ENCODE measurements at regions not wholly inside any gene's neighbourhood (a gene's known extent, or its start where the extent isn't known, plus 50 kb on each side); places are given as distances from the start of the nearest gene placed in this dataset.

- no peak overlapping the region for H3K4me3 ChIP-seq (ENCODE audit: low read depth, low read length)
- TF ChIP-seq CTCF (IDR thresholded peaks at IDR 0.05; ENCODE audit: low read depth, low read length, missing control alignments): no peak
- no peak for DNase-seq (ENCODE audit: low read depth)
Observed at GRCh38 chr1:98267423-98267822, 346.6 kb upstream of the DPYD start.

- no peak for DNase-seq (ENCODE audit: low read depth)
- no peak overlapping the region for H3K4me3 ChIP-seq (ENCODE audit: low read depth, low read length)
- no peak for TF ChIP-seq CTCF (IDR thresholded peaks at IDR 0.05; ENCODE audit: low read depth, low read length, missing control alignments)
Observed at GRCh38 chr1:98264727-98265126, 343.9 kb upstream of the DPYD start.

- no peak overlapping the region for H3K4me3 ChIP-seq (ENCODE audit: low read depth, low read length)
- DNase-seq (ENCODE audit: low read depth): no peak
- TF ChIP-seq CTCF (IDR thresholded peaks at IDR 0.05; ENCODE audit: low read depth, low read length, missing control alignments): peak; percentile 12
Observed at GRCh38 chr1:98260839-98261238, 340.0 kb upstream of the DPYD start.

- H3K4me3 ChIP-seq (ENCODE audit: low read depth, low read length): no peak overlapping the region
- no peak for TF ChIP-seq CTCF (IDR thresholded peaks at IDR 0.05; ENCODE audit: low read depth, low read length, missing control alignments)
- DNase-seq (ENCODE audit: low read depth): no peak
Observed at GRCh38 chr1:98260412-98260811, 339.6 kb upstream of the DPYD start.

GRCh38 chr1:98256700-98257099 lies 335.9 kb upstream of the DPYD start:
- no peak for TF ChIP-seq CTCF (IDR thresholded peaks at IDR 0.05; ENCODE audit: low read depth, low read length, missing control alignments)
- DNase-seq (ENCODE audit: low read depth): no peak
- no peak overlapping the region for H3K4me3 ChIP-seq (ENCODE audit: low read depth, low read length)

- H3K4me3 ChIP-seq (ENCODE audit: low read depth, low read length): no peak overlapping the region
- no peak for TF ChIP-seq CTCF (IDR thresholded peaks at IDR 0.05; ENCODE audit: low read depth, low read length, missing control alignments)
- DNase-seq (ENCODE audit: low read depth): no peak
Observed at GRCh38 chr1:98253145-98253544, 332.3 kb upstream of the DPYD start.

GRCh38 chr1:98251497-98251896 lies 330.7 kb upstream of the DPYD start:
- no peak overlapping the region for H3K4me3 ChIP-seq (ENCODE audit: low read depth, low read length)
- no peak for TF ChIP-seq CTCF (IDR thresholded peaks at IDR 0.05; ENCODE audit: low read depth, low read length, missing control alignments)
- no peak for DNase-seq (ENCODE audit: low read depth)

All from GM12864 (cell line).